ENCODE measurements at regions not wholly inside any gene's neighbourhood (a gene's known extent, or its start where the extent isn't known, plus 50 kb on each side); places are given as distances from the start of the nearest gene placed in this dataset.
A peak's percentile ranks its signal among the peaks of the same experiment; 100 is the strongest.
"Not testable (repeated sequence)": the region's sequence is repeated elsewhere in the genome, so short reads cannot be mapped to it uniquely, and the experiment has no call there.

DNA sequence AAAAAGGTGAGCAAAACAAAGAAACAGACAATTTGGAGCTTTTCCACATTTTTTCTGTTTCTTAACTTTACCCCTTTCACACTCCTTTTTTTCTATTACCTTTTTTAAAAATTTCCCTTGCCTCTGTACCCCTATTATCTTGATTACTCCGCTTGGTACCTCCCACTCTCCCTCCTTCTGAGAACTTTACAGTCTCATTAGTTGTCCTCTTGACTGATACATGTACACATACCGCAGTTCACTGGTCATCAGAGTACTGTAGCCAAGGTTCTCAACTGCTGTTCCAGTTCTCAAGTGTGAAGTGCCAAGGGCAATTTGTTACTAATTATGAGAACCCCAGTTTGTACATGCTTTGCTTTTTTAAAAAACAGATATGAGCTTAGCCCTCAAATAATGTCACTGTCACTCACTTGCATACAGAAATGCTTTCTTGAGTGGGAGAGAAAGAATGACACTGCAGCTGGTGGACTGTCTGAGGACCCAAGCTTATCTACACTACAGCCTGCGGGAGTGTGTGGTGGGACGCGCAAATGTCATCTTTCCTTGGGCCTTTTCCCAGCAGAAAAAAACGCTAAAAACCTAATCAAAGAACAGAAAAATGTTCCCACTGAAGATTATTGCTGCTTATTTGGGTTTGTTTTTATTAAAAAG is 160.8 kb downstream of the DISP1 start:
- intact Hi-C loops (cut with DNase I), result no loop called here
- Histone ChIP-seq H3K27ac (ENCODE audit: low read length) (no peak overlapping the region), H3K9me3 (ENCODE audit: control insufficient read depth, low read length) (no peaks in the 10 kb centered on the region), H3K4me3 (ENCODE audit: low read length) (no peak overlapping the region), H3K27me3 (ENCODE audit: control insufficient read depth, insufficient read depth) (no peaks in the 10 kb centered on the region), H3K4me1 (ENCODE audit: control insufficient read depth, insufficient read depth, low read length) (no peaks in the 10 kb centered on the region)
- no peak for DNase-seq
- peak; percentile 66 to 86 for ATAC-seq
- WGBS, result 41% methylated on average over 6 of the region's 6 CpGs

DNA sequence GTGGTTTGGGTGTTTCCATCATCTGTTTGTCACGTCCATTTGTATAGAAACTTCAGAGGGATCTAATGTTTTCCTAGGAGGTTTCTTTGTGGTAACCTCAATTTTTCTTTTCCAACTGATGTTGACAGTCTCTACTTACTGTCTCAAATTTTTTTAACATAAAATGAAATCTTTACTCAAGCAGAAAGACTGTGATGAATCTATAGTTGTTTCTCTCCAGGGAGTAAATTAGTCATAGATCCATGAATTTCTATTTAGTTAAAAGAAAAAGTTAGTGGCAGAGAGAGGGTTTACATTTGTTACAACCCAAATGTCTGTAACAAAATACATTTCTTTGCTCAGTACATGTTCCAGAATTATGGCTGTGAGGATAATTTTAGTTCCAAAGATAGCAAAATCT is 161.6 kb downstream of the DISP1 start:
- Histone ChIP-seq H3K9me3 (ENCODE audit: control insufficient read depth, low read length) (no peaks in the 10 kb centered on the region), H3K27ac (ENCODE audit: low read length) (no peak overlapping the region), H3K27me3 (ENCODE audit: control insufficient read depth, insufficient read depth) (no peaks in the 10 kb centered on the region), H3K4me1 (ENCODE audit: control insufficient read depth, insufficient read depth, low read length) (no peaks in the 10 kb centered on the region), H3K4me3 (ENCODE audit: low read length) (no peak overlapping the region)
- intact Hi-C loops (cut with DNase I), result no loop called here
- 64% methylated on average over 1 of the region's 1 CpG for WGBS
- ATAC-seq, result no peak
- no peak for DNase-seq

DNA sequence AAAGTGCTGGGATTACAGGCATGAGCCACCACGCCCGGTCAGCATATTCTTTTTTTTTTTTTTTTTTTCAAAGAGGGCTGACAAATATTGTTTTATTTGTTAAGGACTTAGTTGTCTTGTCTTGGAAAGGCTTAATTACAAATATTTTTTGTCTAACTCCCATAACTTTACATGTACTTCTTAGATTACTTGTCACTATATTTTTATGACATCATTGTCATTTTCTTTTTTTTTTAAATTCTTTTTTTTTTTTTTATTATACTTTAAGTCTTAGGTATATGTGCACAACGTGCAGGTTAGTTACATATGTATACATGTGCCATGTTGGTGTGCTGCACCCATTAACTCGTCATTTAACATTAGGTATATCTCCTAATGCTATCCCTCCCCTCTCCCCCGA is 162.5 kb downstream of the DISP1 start:
- ATAC-seq; H3K27me3 ChIP-seq (ENCODE audit: control insufficient read depth, insufficient read depth); DNase-seq; H3K4me3 ChIP-seq (ENCODE audit: low read length); H3K9me3 ChIP-seq (ENCODE audit: control insufficient read depth, low read length); H3K4me1 ChIP-seq (ENCODE audit: control insufficient read depth, insufficient read depth, low read length); intact Hi-C loops (cut with DNase I); H3K27ac ChIP-seq (ENCODE audit: low read length): not testable (repeated sequence)
- 93% methylated on average over 4 of the region's 5 CpGs for WGBS

DNA sequence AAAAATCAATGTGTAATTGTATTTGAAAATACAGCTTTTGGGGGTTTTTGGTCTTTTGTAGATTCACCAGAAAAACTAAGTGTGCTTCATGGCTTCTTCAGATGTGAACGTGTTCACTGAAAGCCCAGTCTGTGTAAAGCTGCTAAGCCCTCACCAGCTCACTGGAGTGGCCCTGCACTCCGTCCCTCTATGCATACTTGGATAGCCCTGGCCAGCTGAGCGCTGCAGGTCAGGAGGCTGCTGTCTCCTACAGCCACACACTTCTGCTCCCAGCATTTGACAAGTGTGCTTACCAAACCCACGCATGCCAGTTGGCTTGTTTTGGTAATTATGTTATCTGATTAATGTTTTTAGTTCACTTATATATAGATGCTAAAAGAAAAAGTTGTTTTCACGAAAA is 163.5 kb downstream of the TLR5 start:
- no peaks in the 10 kb centered on the region for H3K27me3 ChIP-seq (ENCODE audit: control insufficient read depth, insufficient read depth)
- 86% methylated on average over 5 of the region's 5 CpGs for WGBS
- H3K9me3 ChIP-seq (ENCODE audit: control insufficient read depth, low read length), result no peaks in the 10 kb centered on the region
- H3K27ac ChIP-seq (ENCODE audit: low read length), result no peak overlapping the region
- intact Hi-C loops (cut with DNase I), result no loop called here
- ATAC-seq (peak in 1 of 2 donors; percentile 68), DNase-seq (no peak)
- no peak overlapping the region for H3K4me3 ChIP-seq (ENCODE audit: low read length)
- no peaks in the 10 kb centered on the region for H3K4me1 ChIP-seq (ENCODE audit: control insufficient read depth, insufficient read depth, low read length)

DNA sequence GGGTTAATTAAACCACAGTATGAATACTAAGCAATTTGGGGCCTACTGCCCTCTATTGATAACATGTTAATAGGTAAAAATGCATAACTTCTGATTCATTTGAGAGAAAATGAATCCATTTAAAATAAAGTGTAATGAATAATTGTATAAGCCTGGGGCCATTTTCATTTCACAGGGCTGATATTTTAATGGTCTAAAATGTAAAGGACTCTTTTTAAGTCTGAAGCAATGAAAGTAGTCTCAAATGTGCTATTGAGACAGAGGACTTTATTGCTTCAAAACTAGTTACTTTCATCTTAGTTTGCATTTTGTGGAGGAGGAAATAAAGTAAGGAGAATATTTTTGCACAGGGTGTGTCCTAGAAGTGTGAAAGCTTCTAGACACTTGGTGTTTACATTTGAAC is 155.4 kb downstream of the TLR5 start:
- H3K27me3 ChIP-seq (ENCODE audit: control insufficient read depth, insufficient read depth), result no peaks in the 10 kb centered on the region
- H3K4me1 ChIP-seq (ENCODE audit: control insufficient read depth, insufficient read depth, low read length), result no peaks in the 10 kb centered on the region
- DNase-seq, result no peak
- intact Hi-C loops (cut with DNase I), result no loop called here
- H3K4me3 ChIP-seq (ENCODE audit: low read length), result no peak overlapping the region
- ATAC-seq, result no peak
- H3K27ac ChIP-seq (ENCODE audit: low read length), result no peak overlapping the region
- no peaks in the 10 kb centered on the region for H3K9me3 ChIP-seq (ENCODE audit: control insufficient read depth, low read length)

DNA sequence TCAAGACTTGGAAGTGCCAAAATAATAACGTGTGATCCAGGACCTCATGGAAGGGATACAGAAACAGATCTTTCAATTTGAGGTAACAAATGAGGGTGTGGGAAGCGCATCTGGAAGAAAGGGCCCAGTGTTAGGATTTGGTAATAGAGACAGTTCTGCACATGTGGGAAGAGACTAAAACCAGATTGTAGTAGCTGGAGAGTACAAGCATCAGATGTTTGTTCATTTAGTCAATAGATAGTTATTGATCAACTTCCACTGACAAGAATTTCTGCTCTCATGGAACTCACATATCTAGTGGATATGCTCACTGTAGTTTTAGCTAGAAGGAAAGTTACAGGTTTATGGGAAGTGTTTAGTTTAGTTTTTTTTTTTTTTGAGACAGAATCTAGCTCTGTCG is 153.6 kb downstream of the TLR5 start:
- Histone ChIP-seq H3K4me3 (ENCODE audit: low read length) (no peak overlapping the region), H3K27ac (ENCODE audit: low read length) (no peak overlapping the region), H3K27me3 (ENCODE audit: control insufficient read depth, insufficient read depth) (no peaks in the 10 kb centered on the region), H3K4me1 (ENCODE audit: control insufficient read depth, insufficient read depth, low read length) (no peaks in the 10 kb centered on the region), H3K9me3 (ENCODE audit: control insufficient read depth, low read length) (no peaks in the 10 kb centered on the region)
- no peak for ATAC-seq
- intact Hi-C loops (cut with DNase I), result no loop called here
- DNase-seq, result no peak
- WGBS, result 78% methylated on average over 3 of the region's 3 CpGs

DNA sequence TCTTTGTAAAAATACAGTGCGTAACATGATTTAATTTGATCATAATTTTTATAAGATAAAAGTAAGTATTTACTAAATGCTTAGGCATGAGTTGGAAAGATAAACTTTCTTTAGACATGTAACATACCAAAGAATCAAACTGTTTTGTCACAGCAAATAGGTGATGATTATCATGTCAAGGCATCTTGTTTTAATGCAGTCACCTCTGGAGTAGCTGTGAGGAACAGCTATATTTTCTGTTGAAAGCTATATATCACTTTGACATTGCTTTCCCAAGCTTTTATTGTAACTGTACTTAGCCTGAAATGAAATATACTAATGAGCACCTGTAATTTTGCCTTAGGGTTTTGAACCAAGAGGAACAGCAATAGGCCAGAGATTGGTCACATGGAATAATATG is 151.9 kb downstream of the TLR5 start:
- no peak overlapping the region for H3K27ac ChIP-seq (ENCODE audit: low read length)
- no peak overlapping the region for H3K4me3 ChIP-seq (ENCODE audit: low read length)
- H3K4me1 ChIP-seq (ENCODE audit: control insufficient read depth, insufficient read depth, low read length), result peaks cover 5% of the 10 kb centered on the region
- no peaks in the 10 kb centered on the region for H3K9me3 ChIP-seq (ENCODE audit: control insufficient read depth, low read length)
- intact Hi-C loops (cut with DNase I), result no loop called here
- ATAC-seq, result no peak
- WGBS, result 100% methylated on average over 1 of the region's 1 CpG
- no peak for DNase-seq
- H3K27me3 ChIP-seq (ENCODE audit: control insufficient read depth, insufficient read depth), result no peaks in the 10 kb centered on the region

DNA sequence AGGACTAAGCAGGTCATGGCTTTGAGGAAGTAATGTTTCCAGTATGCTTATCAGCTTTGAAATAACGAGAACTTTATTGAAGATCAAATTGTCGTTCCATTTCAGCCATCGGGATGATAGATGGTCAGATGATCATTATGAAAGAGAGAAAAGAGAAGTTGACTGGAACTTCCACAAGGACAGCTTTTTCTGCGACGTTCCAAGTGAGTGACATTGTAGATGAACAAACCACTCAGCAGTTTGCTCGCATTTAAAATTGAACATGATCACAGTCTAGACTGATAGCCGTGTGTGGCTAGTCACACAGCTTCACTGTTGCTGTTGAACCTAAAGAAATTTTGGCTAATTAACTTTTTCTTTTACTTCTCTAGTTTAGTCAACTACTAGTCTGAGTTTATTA is 151.1 kb downstream of the TLR5 start:
- no peak for ATAC-seq
- H3K27me3 ChIP-seq (ENCODE audit: control insufficient read depth, insufficient read depth), result no peaks in the 10 kb centered on the region
- DNase-seq, result no peak
- H3K4me3 ChIP-seq (ENCODE audit: low read length), result no peak overlapping the region
- H3K27ac ChIP-seq (ENCODE audit: low read length), result no peak overlapping the region
- intact Hi-C loops (cut with DNase I), result no loop called here
- 90% methylated on average over 7 of the region's 7 CpGs for WGBS
- peaks cover 5% of the 10 kb centered on the region for H3K4me1 ChIP-seq (ENCODE audit: control insufficient read depth, insufficient read depth, low read length)
- no peaks in the 10 kb centered on the region for H3K9me3 ChIP-seq (ENCODE audit: control insufficient read depth, low read length)

DNA sequence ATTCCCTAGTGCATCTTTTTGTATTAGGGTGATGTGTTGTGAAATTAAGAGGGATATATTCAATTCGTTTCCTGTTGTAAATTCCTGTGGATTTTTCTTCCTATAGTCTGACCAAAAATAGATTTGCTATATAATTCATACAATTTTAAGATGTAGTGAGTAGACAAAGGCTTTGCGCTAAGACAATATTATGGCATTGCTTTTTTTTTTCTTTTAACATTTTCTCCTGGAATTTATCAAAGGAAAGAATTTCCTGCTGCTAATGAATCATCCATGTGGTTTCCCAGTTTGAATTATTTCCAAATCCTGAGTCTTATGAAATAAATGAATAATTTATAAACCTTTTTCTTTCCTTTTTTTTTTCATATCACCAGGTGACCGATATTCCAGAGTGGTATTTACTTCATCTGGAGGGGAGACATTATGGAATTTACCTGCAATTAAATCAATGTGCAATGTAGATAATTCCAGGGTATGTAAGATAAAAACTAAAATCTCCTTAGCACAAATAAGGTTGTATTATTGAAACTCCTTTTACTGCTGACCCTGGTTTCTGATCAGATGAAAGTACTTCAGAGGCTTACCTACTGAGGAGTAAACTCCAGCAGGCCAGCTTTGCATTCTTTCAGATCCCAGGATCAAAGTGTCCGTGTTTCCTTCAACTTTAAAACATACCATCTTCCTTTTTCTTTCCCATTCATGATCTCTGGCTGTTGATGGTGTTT is 148.4 kb downstream of the TLR5 start:
- intact Hi-C loops (cut with DNase I), result no loop called here
- Histone ChIP-seq H3K4me1 (ENCODE audit: control insufficient read depth, insufficient read depth, low read length) (peaks cover 5% of the 10 kb centered on the region), H3K27ac (ENCODE audit: low read length) (peak overlapping the region; percentile 37), H3K9me3 (ENCODE audit: control insufficient read depth, low read length) (no peaks in the 10 kb centered on the region), H3K4me3 (ENCODE audit: low read length) (no peak overlapping the region), H3K27me3 (ENCODE audit: control insufficient read depth, insufficient read depth) (no peaks in the 10 kb centered on the region)
- WGBS, result 60% methylated on average over 4 of the region's 4 CpGs
- ATAC-seq (peak in 1 of 2 donors; percentile 44), DNase-seq (no peak)

DNA sequence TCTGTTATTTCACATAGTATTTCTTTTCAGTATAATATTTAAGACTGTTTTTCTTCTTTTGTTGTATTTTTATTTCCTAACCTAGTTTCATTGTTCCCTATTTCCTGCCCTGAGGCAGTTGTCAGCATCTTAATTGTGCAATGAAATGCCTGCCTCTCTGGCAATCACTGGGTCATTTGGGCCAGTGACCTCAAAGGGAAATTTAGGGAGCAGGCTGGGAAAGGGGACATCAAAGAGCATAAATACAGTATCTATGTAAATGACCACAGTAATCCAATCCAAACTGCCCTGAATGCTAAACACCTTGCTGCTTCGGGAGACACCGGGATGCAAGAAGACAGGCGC is 147.8 kb downstream of the TLR5 start:
- ATAC-seq (peak in 1 of 2 donors; percentile 60), DNase-seq (no peak)
- H3K4me1 ChIP-seq (ENCODE audit: control insufficient read depth, insufficient read depth, low read length), result peaks cover 5% of the 10 kb centered on the region
- intact Hi-C loops (cut with DNase I), result no loop called here
- no peak overlapping the region for H3K27ac ChIP-seq (ENCODE audit: low read length)
- H3K9me3 ChIP-seq (ENCODE audit: control insufficient read depth, low read length), result no peaks in the 10 kb centered on the region
- H3K27me3 ChIP-seq (ENCODE audit: control insufficient read depth, insufficient read depth), result no peaks in the 10 kb centered on the region
- 72% methylated on average over 3 of the region's 3 CpGs for WGBS
- H3K4me3 ChIP-seq (ENCODE audit: low read length), result no peak overlapping the region

DNA sequence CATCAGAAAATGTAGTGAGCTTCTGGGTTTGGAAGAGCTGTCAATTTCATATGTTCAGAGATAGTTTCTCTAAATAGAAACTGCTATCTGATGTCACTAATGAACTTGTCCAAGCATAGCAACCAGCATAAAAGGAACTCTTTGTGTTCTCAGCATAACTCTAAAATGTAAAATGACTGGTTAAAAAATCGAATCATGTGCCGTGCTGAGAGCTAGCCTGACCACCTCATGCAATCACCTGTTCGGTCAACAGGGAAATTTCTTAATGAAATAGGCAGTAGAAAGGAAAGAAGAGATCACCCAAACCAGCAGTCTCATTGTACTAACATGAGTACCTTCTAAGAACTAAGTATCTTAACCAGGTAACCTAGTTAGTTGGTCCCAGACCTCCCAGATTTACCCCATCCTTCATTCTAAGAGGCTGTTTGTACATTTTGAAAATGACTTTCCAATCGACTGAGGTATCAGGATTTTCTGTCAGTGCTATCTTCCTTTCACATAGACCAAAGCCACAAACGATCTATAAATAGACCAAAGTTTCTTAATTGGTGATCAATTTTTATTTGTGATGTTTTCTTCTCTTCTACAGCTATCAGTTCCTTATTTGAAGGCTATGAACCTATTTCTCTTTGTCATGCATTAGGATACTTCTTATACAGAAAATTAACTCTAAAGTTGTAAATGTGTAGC is 147.3 kb downstream of the TLR5 start:
- peaks cover 5% of the 10 kb centered on the region for H3K4me1 ChIP-seq (ENCODE audit: control insufficient read depth, insufficient read depth, low read length)
- intact Hi-C loops (cut with DNase I), result no loop called here
- no peak overlapping the region for H3K27ac ChIP-seq (ENCODE audit: low read length)
- no peaks in the 10 kb centered on the region for H3K27me3 ChIP-seq (ENCODE audit: control insufficient read depth, insufficient read depth)
- DNase-seq (no peak), ATAC-seq (no peak)
- H3K4me3 ChIP-seq (ENCODE audit: low read length), result no peak overlapping the region
- WGBS, result 64% methylated on average over 5 of the region's 5 CpGs
- H3K9me3 ChIP-seq (ENCODE audit: control insufficient read depth, low read length), result no peaks in the 10 kb centered on the region

All from right cardiac atrium (tissue), 5 donors.